ENCODE measurements at regions not wholly inside any gene's neighbourhood (a gene's known extent, or its start where the extent isn't known, plus 50 kb on each side); places are given as distances from the start of the nearest gene placed in this dataset.

GRCh38 chr13:76285463-76285862 lies 600.7 kb downstream of the KCTD12 start:
- TF ChIP-seq EZH2 (IDR thresholded peaks at IDR 0.05; ENCODE audit: insufficient read depth, poor library complexity, severe bottlenecking), result no peak
- TF ChIP-seq EZH2phosphoT487 (IDR thresholded peaks at IDR 0.05; ENCODE audit: insufficient read depth, low read depth), result no peak
